HPDE6-E6E7 (cell line): ENCODE measurements at regions not wholly inside any gene's neighbourhood (a gene's known extent, or its start where the extent isn't known, plus 50 kb on each side); places are given as distances from the start of the nearest gene placed in this dataset.

Source experiments
- DNase-seq: peaks from one replicate; pipeline ENCODE4 v3.0.0; 2011; ENCODE audit warnings: missing footprints; ENCODE audit errors: extremely low spot score

- no peak for DNase-seq
Observed at GRCh38 chrX:121102101-121102500, 54.7 kb downstream of the GLUD2 start.

- no peak for DNase-seq
Observed at GRCh38 chrX:121103381-121103780, 56.0 kb downstream of the GLUD2 start.

- DNase-seq, result no peak
Observed at GRCh38 chrX:121106484-121107235, 59.2 kb downstream of the GLUD2 start.

- no peak for DNase-seq
Observed at GRCh38 chrX:121109986-121110385, 62.6 kb downstream of the GLUD2 start.

- DNase-seq, result no peak
Observed at GRCh38 chrX:121110536-121110935, 63.1 kb downstream of the GLUD2 start.

- DNase-seq, result no peak
Observed at GRCh38 chrX:121114691-121115090, 67.3 kb downstream of the GLUD2 start.

GRCh38 chrX:121120690-121121605 is 73.5 kb downstream of the GLUD2 start:
- DNase-seq, result no peak

- DNase-seq, result no peak
Observed at GRCh38 chrX:121122332-121122731, 74.9 kb downstream of the GLUD2 start.

GRCh38 chrX:121128925-121129877 is 81.8 kb downstream of the GLUD2 start:
- no peak for DNase-seq

- DNase-seq, result no peak
Observed at GRCh38 chrX:121132675-121133074, 85.3 kb downstream of the GLUD2 start.

- no peak for DNase-seq
Observed at GRCh38 chrX:121135488-121136207, 88.2 kb downstream of the GLUD2 start.

GRCh38 chrX:121146059-121146628 is 98.7 kb downstream of the GLUD2 start:
- DNase-seq, result no peak

GRCh38 chrX:121150217-121150616 is 102.8 kb downstream of the GLUD2 start:
- no peak for DNase-seq

- DNase-seq, result no peak
Observed at GRCh38 chrX:121151293-121151692, 103.9 kb downstream of the GLUD2 start.

GRCh38 chrX:121154858-121155404 is 107.5 kb downstream of the GLUD2 start:
- no peak for DNase-seq

- DNase-seq, result no peak
Observed at GRCh38 chrX:121160987-121161386, 113.6 kb downstream of the GLUD2 start.

GRCh38 chrX:121161501-121161933 is 114.1 kb downstream of the GLUD2 start:
- DNase-seq, result no peak

GRCh38 chrX:121163443-121163842 is 116.0 kb downstream of the GLUD2 start:
- DNase-seq, result no peak

- DNase-seq, result no peak
Observed at GRCh38 chrX:121165930-121166359, 118.5 kb downstream of the GLUD2 start.
